CD4-positive, alpha-beta T cell (primary cell): ENCODE measurements at regions not wholly inside any gene's neighbourhood (a gene's known extent, or its start where the extent isn't known, plus 50 kb on each side); places are given as distances from the start of the nearest gene placed in this dataset.
A peak's percentile ranks its signal among the peaks of the same experiment; 100 is the strongest.

ENCODE experiments used
- ATAC-seq: fragments of 200-7000 bp; cut with Tn5 transposase; one replicate; pipeline ENCODE4 v1.10.0; 2022; ENCODE audit warnings: mild to moderate bottlenecking; ENCODE audit not compliant: poor library complexity
- CTCF ChIA-PET: fragments of 350-600 bp; sonication (Branson Sonifier 250); formaldehyde crosslinking; loops from one replicate; lab custom pipeline; 2021; ENCODE audit warnings: antibody characterized with exemption, inconsistent platforms; lab: Charles Lee
- POLR2A ChIA-PET: fragments of 350-600 bp; sonication (Branson Sonifier 250); formaldehyde crosslinking; loops from one replicate; lab custom pipeline; 2021; ENCODE audit warnings: antibody characterized with exemption, inconsistent platforms; lab: Charles Lee
- DNase-seq, 14 experiments: peaks; one replicate each; pipeline ENCODE4 v3.0.0-alpha.2; 2013 to 2020; ENCODE audit warnings: mixed read lengths in 2 of 14
- H3K27ac ChIP-seq, 2 donors: one replicate each; pipeline versions ENCODE4 v1.5.1 to v1.7.0; 2013; ENCODE audit warnings: low read length in 2 of 2, low read depth in 1 of 2, mild to moderate bottlenecking in 1 of 2
- H3K27me3 ChIP-seq, 2 experiments: 1 replicate in 1 of 2; 2 replicates in 1 of 2; pipeline versions ENCODE4 v1.6.1 to v1.7.0; 2013; ENCODE audit warnings: low read length in 2 of 2, control low read depth in 1 of 2, mild to moderate bottlenecking in 1 of 2, moderate library complexity in 1 of 2; ENCODE audit not compliant: insufficient read depth in 2 of 2, control insufficient read depth in 1 of 2
- H3K36me3 ChIP-seq: one replicate; pipeline ENCODE4 v1.6.1; 2013; ENCODE audit warnings: low read length, control low read depth; ENCODE audit not compliant: insufficient read depth
- H3K4me1 ChIP-seq: one replicate; pipeline ENCODE4 v1.6.1; 2013; ENCODE audit warnings: low read length, control low read depth; ENCODE audit not compliant: insufficient read depth
- H3K4me3 ChIP-seq: one replicate; pipeline ENCODE4 v1.5.1; 2013; ENCODE audit warnings: mild to moderate bottlenecking, low read length, moderate library complexity
- H3K9me3 ChIP-seq, 2 experiments: 1 replicate in 1 of 2; 2 replicates in 1 of 2; pipeline versions ENCODE4 v1.6.1 to v1.7.0; 2013; ENCODE audit warnings: low read length in 2 of 2, mild to moderate bottlenecking in 2 of 2, control low read depth in 1 of 2, moderate library complexity in 1 of 2; ENCODE audit not compliant: control insufficient read depth in 1 of 2, insufficient read depth in 1 of 2
- H3K27ac Mint-ChIP-seq: one replicate; pipeline ENCODE4 v1.8.0; 2020; ENCODE audit warnings: mixed read lengths
- H3K27me3 Mint-ChIP-seq: one replicate; pipeline ENCODE4 v1.8.0; 2021; ENCODE audit warnings: mixed read lengths
- H3K36me3 Mint-ChIP-seq: one replicate; pipeline ENCODE4 v1.8.0; 2021; ENCODE audit warnings: low read depth, mixed read lengths
- H3K4me1 Mint-ChIP-seq: one replicate; pipeline ENCODE4 v1.8.0; 2021; ENCODE audit warnings: low read depth, mixed read lengths
- H3K4me3 Mint-ChIP-seq: one replicate; pipeline ENCODE4 v1.8.0; 2020; ENCODE audit warnings: mild to moderate bottlenecking, mixed read lengths
- H3K9me3 Mint-ChIP-seq: one replicate; pipeline ENCODE4 v1.8.0; 2020; ENCODE audit warnings: mixed read lengths
- CTCF ChIP-seq: fragments of 200-600 bp; IDR thresholded peaks from one replicate; pipeline ENCODE4 v1.8.0; 2022; ENCODE audit warnings: antibody characterized with exemption, mild to moderate bottlenecking
- intact Hi-C, 2 experiments: fragments of 100-400 bp; cut with DNase I in 1 of 2; cut with micrococcal nuclease in 1 of 2; formaldehyde crosslinking; loops; one replicate each; pipeline versions ENCODE4 v1.15.1 to v1.9.0; 2023 to 2025; cut with DNase I, micrococcal nuclease

GRCh38 chr13:56718791-56719190, 421.9 kb upstream of the PRR20A start:
- H3K36me3 Mint-ChIP-seq, result no peaks in the 10 kb centered on the region
- ChIA-PET CTCF (no interaction called here), POLR2A (no interaction called here)

GRCh38 chr13:56720841-56721240, 419.9 kb upstream of the PRR20A start:
- intact Hi-C loops, result no loop called here
- DNase-seq, result no peak
- Mint-ChIP-seq H3K4me1 (no peaks in the 10 kb centered on the region), H3K4me3 (no peak overlapping the region), H3K27ac (no peak overlapping the region), H3K36me3 (no peaks in the 10 kb centered on the region), H3K27me3 (no peaks in the 10 kb centered on the region), H3K9me3 (peaks cover 12% of the 10 kb centered on the region)
- no peaks in the 10 kb centered on the region for H3K9me3 ChIP-seq
- ATAC-seq, result no peak
- ChIA-PET CTCF (no interaction called here), POLR2A (no interaction called here)
- no peaks in the 10 kb centered on the region for H3K27me3 ChIP-seq
- no peak overlapping the region for H3K4me3 ChIP-seq
- no peaks in the 10 kb centered on the region for H3K36me3 ChIP-seq
- no peak overlapping the region for H3K27ac ChIP-seq
- H3K4me1 ChIP-seq, result no peaks in the 10 kb centered on the region
- no peak for TF ChIP-seq CTCF

More at GRCh38 chr13:56718791-56719190, 421.9 kb upstream of the PRR20A start:
- ATAC-seq, result no peak
- intact Hi-C loops, result no loop called here
- Histone ChIP-seq H3K4me3 (no peak overlapping the region), H3K4me1 (no peaks in the 10 kb centered on the region), H3K9me3 (no peaks in the 10 kb centered on the region), H3K36me3 (no peaks in the 10 kb centered on the region), H3K27ac (no peak overlapping the region), H3K27me3 (no peaks in the 10 kb centered on the region)
- DNase-seq, result no peak
- H3K4me1 Mint-ChIP-seq, result no peaks in the 10 kb centered on the region
- no peak for TF ChIP-seq CTCF
- H3K27me3 Mint-ChIP-seq, result no peaks in the 10 kb centered on the region
- H3K27ac Mint-ChIP-seq, result no peak overlapping the region
- no peak overlapping the region for H3K4me3 Mint-ChIP-seq
- peaks cover 17% of the 10 kb centered on the region for H3K9me3 Mint-ChIP-seq

GRCh38 chr13:56735537-56735942, 405.2 kb upstream of the PRR20A start:
- intact Hi-C loops, result no loop called here
- peaks cover 0 to 16% of the 10 kb centered on the region in 2 experiments for H3K9me3 ChIP-seq
- H3K36me3 ChIP-seq, result no peaks in the 10 kb centered on the region
- peaks cover 8% of the 10 kb centered on the region for H3K9me3 Mint-ChIP-seq
- DNase-seq (peak in 1 of 14 experiments; percentile 7), ATAC-seq (no peak)
- no peaks in the 10 kb centered on the region for H3K27me3 ChIP-seq
- H3K27ac Mint-ChIP-seq, result no peak overlapping the region
- TF ChIP-seq CTCF, result no peak
- no peak overlapping the region for H3K4me3 ChIP-seq
- no peaks in the 10 kb centered on the region for H3K36me3 Mint-ChIP-seq
- H3K4me3 Mint-ChIP-seq, result no peak overlapping the region
- H3K4me1 ChIP-seq, result no peaks in the 10 kb centered on the region
- ChIA-PET CTCF (no interaction called here), POLR2A (no interaction called here)
- H3K27me3 Mint-ChIP-seq, result no peaks in the 10 kb centered on the region
- H3K27ac ChIP-seq, result no peak overlapping the region
- no peaks in the 10 kb centered on the region for H3K4me1 Mint-ChIP-seq
